Dedifferentiated amniotic fluid mesenchymal stem cell (primary cell): ENCODE measurements at regions not wholly inside any gene's neighbourhood (a gene's known extent, or its start where the extent isn't known, plus 50 kb on each side); places are given as distances from the start of the nearest gene placed in this dataset.
A peak's percentile ranks its signal among the peaks of the same experiment; 100 is the strongest.
"Not testable (repeated sequence)": the region's sequence is repeated elsewhere in the genome, so short reads cannot be mapped to it uniquely, and the experiment has no call there.

Source experiments
- DNase-seq: peaks from one replicate; pipeline ENCODE4 v3.0.0-alpha.2; 2016; ENCODE audit errors: extremely low spot score

DNA sequence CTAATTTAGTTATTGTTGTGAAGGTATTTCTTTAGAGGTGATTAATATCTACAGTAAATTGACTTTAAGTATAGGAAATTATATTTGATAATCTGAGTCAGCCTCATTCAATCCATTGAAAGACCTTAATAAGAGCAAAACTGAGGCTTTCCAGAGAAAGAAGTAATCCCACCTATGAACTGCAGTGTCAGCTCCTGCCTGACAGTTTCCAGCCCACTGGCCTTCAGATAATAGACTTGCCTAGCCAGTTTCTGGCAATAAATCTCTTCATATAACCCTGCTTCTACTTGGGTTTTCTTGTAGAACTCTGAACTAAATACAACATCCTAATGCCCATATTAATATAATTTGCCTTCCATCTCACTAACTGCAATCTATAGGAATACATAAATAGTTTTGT lies 437.9 kb upstream of the UBE2E3 start:
- DNase-seq: no peak

DNA sequence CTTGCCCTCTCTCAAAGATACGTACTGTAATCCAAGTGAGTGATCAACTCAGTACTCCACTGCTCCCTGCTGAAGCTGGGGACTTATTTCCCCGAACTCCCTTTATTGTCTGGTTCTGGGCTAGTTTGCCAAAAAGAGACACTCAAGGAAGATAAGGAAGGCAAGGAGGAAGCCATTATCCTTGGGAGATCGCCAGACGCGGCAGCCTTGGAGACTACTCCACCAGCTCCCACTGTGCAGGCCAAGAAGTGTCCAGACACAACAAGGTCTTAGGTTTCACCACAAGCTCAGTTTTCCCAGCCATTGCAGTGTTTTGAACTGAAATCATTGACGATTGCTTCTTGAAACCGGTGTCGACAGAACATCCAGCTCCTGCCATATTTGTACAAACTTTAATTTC lies 439.6 kb upstream of the UBE2E3 start:
- no peak for DNase-seq

DNA sequence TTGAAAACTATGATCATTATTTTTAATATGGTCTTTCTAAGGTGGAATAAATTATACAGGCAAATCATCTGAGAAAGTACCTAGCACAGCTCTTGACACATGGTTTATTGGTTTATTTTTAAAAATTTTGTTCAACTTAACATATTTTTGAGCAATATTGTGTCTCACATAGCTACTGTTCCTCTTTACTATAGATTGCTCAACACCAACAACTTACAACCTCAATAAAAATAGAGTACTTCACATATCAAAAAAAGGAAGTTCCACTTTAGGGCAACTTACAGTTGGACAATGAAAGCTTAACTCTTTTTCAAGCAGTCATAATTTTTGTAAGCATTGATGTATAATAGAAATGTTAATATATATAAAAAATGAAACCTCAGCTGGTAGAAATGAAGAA lies 440.9 kb upstream of the UBE2E3 start:
- no peak for DNase-seq

DNA sequence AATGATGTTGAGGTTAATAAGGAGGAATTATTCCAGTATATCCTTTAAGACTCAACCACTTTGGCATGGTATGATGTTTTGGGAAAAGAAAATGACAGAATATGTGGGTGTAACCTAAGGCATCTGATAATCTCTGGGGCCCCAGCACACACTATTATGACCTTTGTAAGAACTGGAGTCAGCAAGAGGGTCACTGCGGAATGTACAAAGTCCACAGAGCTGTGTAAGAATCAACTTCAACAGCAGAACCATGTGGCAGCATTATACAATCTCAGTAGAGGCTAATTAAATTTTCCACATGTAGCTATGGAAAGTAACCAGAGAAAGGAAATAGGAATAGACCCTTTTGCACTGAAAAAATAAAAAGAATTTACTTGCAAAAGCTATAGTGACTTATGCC lies 445.1 kb upstream of the UBE2E3 start:
- no peak for DNase-seq

DNA sequence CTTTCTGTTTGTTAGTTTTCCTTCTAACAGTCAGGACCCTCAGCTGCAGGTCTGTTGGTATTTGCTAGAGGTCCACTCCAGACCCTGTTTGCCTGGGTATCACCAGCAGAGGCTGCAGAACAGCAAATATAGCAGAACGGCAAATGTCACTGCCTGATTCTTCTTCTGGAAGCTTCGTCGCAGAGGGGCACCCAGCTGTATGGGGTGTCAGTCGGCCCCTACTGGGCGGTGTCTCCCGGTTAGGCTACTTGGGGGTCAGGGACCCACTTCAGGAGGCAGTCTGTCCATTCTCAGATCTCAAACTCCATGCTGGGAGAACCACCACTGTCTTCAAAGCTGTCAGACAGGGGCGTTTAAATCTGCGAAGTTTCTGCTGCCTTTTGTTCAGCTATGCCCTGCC lies 448.6 kb upstream of the UBE2E3 start:
- not testable (repeated sequence) for DNase-seq

DNA sequence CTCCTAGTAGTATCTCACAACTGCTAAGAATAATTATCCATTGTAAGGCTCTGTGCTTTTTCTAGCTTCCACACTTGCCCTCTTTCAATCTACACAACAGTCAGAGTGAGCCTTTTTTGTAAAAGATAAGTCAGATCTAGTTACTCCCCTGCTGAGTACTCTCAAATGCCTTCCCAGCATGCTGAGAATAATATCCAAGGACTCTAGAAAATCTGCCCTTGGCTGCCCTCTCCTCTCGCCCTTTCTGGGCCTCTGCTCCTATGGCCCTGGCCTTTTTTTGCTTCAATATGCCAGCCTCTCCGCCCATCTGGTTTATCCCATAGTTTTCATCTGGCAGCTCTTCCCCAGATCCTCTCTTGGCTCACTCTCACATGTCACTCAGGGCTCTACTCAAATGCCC lies 455.9 kb upstream of the UBE2E3 start:
- DNase-seq: no peak

DNA sequence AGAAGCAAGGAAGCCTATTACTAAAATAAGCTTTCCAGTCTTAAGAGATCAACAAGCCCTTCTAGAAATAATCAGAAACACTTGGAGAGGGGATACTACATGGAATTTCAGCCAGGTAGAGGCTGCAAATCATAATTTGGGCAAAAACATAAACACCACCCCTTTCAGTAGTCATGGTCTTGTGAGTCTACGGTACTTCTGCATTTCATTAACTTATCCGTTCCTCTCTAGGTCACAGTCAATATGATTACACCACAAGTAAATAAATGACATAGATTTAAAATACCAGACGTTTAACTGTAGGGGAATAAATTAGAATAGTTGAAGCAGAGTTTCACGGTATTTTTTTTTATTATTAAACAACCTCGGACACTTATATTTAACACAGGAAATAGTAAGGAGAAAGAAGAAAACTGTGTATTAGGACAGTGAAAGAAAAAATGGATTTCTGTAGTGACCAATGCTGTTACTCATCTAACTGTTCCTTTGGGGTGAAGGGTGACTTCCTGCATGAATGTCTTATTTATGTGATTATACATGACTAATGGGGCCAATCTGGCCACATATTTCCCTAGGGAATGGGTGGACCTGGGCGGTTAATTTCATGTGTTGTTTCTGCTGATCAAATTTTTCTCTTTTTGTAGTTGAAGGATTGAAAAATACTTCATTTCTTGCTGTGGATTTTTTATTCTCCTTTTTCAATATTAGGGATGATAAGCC lies 456.6 kb upstream of the UBE2E3 start:
- DNase-seq: peak; percentile 70

DNA sequence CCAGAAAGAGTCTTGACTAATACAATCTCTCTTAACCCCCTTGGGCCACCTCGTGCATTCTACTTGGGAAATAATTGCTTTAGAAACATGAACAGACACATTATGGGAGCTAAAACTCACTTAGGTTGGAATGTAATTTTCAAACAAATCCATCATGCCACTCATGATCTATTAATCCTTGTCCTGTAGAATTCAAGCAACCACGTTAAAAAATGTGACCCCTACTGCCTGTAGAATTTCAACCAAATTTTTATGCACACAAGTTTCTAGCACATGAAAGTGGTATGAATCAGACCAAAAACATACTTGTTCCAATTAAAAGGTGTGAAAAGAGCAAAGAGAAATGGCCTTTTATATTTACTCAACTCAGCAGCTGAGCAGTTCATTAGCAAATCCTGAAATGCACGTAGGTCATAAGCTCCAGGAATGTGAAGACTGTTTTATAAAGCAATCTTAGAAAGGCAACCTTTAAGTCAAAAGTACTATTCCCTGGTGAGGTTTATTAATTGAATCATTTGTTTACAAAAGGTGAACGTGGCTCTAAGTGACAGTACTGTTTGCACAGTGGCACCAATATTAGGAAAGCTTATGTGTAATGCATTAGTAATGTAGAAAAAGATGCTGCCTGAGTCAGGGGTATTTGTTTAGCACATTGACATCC lies 459.4 kb upstream of the UBE2E3 start:
- DNase-seq: no peak

DNA sequence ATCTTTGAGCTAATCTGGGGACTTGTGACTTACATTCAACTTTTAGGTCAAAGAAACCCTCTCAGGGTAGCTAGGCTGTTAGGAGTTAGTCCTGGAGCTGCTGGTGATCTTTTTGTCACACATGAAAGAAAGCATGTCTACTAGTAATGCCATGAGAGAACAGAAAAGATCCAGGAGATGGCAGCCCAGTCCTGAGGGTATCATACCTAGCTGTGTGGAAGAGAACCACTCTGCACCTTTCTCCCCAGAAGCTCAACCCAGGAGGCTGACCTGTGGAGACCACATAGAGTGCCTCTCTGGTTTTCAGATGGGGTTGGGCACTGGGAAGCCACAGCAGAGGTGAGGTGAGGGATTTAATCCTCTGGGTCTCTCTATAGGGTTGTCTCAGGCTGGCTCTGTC lies 460.2 kb upstream of the UBE2E3 start:
- DNase-seq: no peak

DNA sequence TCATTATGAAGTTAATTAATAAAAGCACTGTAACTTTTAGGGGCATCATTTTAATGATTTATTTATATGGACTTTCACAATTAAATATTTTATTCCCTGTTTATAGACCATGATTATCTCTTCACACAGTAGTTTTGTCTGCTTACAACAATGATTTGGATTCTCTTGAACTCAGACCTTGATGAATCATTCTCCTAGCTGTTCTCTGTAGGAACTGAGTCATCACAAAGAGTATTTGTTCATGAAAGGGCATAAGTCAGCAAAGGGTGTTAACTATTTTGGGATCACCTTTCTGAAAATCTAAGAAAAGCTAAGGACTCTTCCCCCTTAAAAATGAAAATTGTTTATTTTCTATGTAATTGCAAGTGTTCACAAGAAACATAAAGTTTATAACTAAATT lies 461.1 kb upstream of the UBE2E3 start:
- DNase-seq: no peak

DNA sequence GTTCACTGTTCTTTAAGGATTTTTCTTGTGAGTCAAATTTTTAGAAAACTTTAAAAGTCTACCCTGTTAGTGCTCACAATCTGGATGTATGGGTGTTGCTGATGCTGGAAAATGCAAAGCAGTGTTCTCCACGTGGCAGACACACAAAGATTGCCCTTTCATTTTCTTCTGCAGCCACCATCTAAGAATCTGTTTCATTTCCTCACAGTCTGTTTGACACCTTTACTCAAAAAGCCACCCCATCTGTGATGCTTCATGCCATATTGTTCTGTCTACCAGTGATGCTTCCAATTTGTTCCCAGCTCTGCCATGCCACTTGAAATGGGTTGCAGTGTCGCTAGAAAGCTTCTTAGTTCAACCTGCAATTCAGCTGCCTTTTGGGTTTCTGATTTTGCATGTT lies 464.2 kb upstream of the UBE2E3 start:
- no peak for DNase-seq

DNA sequence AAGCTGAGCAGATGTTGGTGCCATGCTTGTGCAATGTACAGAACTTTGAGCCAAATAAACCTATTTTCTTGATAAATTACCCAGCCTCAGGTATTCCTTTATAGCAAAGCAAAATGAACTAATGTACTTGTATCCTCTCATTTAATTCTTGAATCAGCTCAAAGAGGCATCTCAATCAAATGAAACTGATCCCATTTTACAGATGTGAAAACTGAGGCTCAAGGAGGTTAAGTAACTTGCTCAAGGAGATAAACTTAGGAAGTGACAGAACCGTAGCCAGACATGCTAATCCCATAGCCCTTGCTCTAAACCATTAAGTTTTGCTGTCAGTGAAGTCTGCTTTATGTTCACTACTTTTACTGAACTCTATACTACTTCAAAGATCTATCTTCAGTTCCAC lies 467.0 kb upstream of the UBE2E3 start:
- no peak for DNase-seq

DNA sequence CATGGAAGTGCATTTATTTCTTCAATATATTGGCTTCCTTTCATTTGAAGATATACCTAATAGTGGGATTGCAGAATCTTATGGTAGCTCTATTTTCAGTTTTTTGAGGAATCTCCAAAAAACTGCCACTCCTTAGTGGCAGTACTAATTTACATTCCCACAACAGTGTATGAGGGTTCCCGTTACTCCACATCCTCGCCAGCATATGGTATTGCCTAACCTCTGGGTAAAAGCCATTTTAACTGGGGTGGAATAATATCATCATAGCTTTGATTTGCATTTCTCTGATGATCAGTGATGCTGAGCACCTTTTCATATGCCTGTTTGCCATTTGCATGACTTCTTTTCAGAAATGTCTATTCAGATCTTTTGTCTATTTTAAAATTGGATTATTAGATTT lies 471.9 kb upstream of the UBE2E3 start:
- DNase-seq: no peak

DNA sequence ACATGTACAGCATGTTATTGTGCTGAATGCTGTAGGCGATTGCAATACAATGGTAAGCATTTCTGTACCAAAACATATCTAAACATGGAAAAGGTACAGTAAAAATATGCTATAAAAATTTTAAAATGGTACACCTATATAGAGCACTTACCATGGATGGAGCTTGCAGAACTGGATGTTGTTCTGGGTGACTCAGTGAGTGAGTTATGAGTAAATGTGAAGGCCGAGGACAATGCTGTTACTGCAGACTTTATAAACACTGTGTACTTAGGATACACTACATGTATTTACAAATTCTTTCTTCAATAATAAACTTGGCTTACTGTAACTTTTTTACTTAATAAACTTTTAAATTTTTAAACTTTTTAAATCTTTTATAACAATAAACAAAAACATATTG lies 473.4 kb upstream of the UBE2E3 start:
- no peak for DNase-seq

DNA sequence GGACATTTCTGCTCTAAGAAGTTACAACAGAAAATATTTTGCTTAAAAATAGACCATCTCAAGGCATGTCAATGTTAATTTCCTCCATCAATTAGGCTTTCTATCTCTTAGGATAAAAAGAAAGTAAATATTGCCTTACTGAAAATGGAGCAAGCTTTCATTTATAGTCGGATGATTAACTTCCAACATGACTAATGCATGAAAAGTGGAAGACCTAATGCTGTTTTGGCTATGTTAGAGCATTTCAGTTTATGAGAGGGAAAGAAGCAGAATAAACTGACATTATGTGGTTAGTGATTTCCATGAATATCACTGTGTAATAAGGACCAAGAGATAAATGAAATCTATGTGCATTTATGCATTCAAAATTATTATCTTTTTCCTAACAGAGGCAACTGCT lies 475.2 kb upstream of the UBE2E3 start:
- DNase-seq: no peak

DNA sequence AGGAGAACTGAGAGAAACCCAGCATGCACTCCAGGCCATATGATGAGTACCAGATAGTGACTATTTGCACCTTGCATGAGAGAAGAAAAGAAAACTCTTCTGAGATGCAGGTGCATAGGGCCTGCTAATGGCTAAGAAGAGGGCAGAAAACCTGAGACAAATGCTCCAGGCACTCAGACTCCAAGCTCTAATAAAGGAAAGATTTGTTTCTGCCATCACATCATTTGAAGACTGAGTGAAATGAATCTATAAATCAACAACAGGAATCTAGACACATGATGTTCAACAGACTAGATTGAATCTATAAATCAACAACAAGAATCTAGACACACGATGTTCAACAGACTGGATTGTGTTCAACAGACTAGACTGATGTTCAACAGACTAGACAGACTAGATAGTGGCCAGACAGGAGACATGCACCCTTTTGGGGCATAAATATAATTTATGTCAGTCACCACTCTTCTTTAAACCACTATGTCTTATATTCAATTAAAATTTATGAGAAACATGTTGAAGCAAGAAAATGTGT lies 482.7 kb upstream of the UBE2E3 start:
- DNase-seq: no peak

DNA sequence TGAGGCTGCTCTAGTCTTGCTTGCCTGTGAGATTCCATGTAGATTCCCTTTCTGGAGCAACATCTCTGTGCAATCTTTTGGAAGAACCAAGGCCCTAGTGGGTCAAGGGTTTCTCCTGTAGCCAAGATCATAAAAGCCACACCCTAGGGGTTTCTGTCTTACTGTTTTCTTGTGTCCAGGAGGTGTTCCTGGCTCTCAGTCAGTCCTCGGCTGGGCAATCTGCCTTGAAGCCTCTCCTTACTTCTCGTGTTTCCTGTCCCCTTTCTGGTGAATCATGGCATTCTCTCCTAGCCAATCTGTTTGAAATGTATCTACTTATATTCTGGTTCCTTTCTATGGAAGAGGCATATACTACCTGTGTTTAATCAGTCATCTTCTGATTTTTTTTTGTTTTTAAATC lies 484.8 kb upstream of the UBE2E3 start:
- no peak for DNase-seq

DNA sequence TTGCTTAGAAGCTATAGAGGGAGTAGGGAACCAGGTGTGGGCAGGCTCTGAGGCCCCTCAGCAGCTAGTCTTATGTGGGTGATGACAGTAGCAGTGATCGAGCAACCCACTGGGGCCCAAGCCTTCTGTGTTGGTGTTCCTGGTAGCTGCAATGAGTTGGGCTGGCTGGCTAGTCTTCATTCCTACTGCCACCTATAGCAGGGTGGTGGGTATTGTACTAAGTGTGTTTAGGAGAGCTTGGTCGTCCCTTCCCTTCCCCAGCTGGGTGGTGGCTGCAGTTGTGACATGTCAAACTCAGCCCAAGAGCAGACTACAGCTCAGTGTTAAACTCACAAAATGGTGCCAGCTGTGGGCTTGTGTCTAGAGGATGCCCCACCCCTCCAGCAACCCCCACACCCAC lies 486.1 kb upstream of the UBE2E3 start:
- no peak for DNase-seq

DNA sequence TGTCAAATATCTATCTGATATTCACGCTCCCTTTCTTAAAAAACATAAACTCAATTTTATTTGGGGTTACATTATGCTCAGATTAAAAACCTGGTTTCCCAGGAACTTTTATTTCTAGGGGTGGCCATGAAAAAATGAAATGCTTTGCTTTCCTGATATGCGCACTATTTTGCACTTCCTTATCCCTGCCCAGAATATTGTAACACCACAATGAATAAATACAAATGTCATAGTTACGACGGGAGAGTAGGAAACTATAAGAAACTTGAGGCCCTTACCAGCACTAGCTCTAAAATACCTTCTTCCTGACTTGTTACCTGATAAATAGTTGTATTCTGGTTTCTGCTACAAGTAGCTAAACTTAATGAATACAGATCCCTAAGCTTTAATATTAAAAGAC lies 475.6 kb upstream of the CWC22 start:
- no peak for DNase-seq

DNA sequence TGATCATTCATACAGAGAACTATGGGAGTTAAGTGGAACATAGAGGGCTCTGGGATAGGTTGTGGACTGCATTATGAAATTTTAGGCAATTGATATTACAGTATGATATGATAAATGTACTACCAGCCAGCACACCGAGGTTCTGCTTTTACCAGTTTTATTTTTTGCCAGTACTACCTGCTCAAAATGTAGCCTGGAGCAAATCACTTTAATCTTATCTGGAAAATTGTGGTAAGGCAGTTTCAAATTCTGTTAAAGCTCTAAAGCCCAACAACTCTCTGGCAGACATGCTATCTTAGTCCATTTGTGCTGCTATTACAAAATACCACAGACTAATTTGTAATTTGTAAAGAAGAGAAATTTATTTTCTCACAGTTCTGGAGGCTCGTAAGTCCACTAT lies 474.9 kb upstream of the CWC22 start:
- no peak for DNase-seq

DNA sequence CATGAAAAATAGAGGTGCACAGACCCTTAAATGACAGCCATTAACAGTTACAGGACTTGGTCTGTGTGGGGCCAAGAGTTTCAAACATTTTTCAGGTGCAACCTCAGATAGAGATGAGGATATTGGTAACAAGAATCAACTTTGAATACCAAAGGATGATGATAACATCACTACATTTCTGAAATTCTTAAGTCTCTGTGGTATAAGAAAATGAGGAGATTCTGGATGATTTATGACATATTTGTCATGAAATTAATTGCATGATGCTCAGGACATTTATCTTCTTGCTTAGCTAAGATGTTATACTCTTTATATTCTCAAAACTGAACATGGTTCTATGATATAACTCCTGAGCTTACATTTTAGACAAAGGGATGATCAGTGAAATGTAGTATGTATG lies 471.8 kb upstream of the CWC22 start:
- no peak for DNase-seq

DNA sequence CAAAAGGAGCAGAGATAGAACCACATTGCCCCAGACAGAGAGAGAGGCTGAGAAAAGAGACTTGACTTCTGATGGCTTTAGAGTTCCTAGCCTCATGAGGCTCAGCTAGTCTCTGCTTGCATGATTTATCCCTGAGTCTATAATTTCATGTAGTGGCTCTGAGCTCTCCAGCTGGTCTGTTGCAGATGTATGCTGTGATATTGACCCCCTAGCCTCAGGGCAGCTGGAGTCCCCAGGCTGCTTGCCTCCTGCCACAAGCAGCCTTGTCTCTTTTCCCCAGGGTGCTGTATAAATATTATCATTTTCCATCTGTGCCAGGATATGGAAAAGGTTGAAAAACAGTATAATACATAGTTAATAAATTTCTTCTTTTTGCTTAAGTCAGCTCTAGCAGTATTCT lies 467.6 kb upstream of the CWC22 start:
- no peak for DNase-seq

DNA sequence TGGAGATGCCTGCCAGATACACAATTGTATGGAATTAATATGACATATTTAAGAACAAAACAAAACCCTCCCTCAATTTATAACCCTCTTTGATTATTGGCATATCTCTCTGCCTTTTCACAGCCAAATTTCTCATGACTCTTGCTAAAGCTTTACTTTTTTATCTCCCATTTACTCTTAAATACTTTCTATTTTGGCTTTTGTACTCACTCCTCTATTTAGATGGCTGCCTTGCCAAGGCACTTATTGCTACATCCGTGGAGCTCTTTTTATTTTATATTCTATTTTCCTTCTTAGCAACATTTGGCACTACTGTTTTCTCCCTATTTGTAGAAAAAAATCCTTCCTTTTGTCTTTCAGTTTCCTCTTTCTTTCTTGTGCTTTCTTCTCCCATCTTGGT lies 466.4 kb upstream of the CWC22 start:
- DNase-seq: no peak

DNA sequence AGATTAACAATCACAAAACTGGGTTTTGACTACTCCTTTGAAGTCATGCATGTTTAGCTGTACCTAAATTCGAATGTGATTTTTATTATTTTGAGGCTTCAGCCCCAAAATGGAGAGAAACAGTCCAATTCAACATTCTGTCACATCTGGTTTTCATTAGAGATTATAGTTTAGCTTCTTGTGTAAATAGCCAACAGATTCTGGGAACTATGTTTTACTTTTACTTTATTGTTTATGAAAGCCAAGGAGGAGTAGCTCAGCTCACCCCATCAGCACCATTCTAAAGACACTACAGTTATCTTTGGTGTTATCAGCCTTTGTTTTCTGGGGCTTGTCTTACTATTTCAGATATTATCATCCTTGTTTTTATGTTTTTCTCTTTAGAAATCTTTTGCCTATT lies 465.0 kb upstream of the CWC22 start:
- DNase-seq: peak; percentile 64
